ENCODE measurements at regions not wholly inside any gene's neighbourhood (a gene's known extent, or its start where the extent isn't known, plus 50 kb on each side); places are given as distances from the start of the nearest gene placed in this dataset.

- DNase-seq = no peak
These were observed 398.1 kb downstream of the GABRB3 start for GRCh38 chr15:26374806-26375205.

GRCh38 chr15:26372706-26373105, 400.2 kb downstream of the GABRB3 start:
- no peak for DNase-seq

- no peak for DNase-seq
These were observed 407.8 kb downstream of the GABRB3 start for GRCh38 chr15:26365077-26365476.

GRCh38 chr15:26359855-26360254, 413.0 kb downstream of the GABRB3 start:
- no peak for DNase-seq

GRCh38 chr15:26358708-26359107, 414.2 kb downstream of the GABRB3 start:
- no peak for DNase-seq

GRCh38 chr15:26357653-26358052, 415.2 kb downstream of the GABRB3 start:
- DNase-seq = no peak

- no peak for DNase-seq
These were observed 417.3 kb downstream of the GABRB3 start for GRCh38 chr15:26355472-26356074.

GRCh38 chr15:26352909-26353308, 420.0 kb downstream of the GABRB3 start:
- no peak for DNase-seq

GRCh38 chr15:26352406-26352805, 420.5 kb downstream of the GABRB3 start:
- no peak for DNase-seq

- no peak for DNase-seq
These were observed 447.4 kb downstream of the GABRB3 start for GRCh38 chr15:26325495-26325894.

GRCh38 chr15:26323566-26323965, 449.3 kb downstream of the GABRB3 start:
- DNase-seq = no peak

- no peak for DNase-seq
These were observed 454.2 kb downstream of the GABRB3 start for GRCh38 chr15:26318689-26319088.

GRCh38 chr15:26314577-26314976, 451.4 kb upstream of the ATP10A start:
- DNase-seq = no peak

GRCh38 chr15:26311710-26312236, 448.6 kb upstream of the ATP10A start:
- DNase-seq = no peak

- no peak for DNase-seq
These were observed 435.6 kb upstream of the ATP10A start for GRCh38 chr15:26298659-26299170.

GRCh38 chr15:26298010-26298658, 435.0 kb upstream of the ATP10A start:
- no peak for DNase-seq

GRCh38 chr15:26295336-26296085, 432.4 kb upstream of the ATP10A start:
- no peak for DNase-seq

- DNase-seq = no peak
These were observed 431.0 kb upstream of the ATP10A start for GRCh38 chr15:26294059-26294689.

GRCh38 chr15:26287381-26287780, 424.3 kb upstream of the ATP10A start:
- DNase-seq = no peak

- no peak for DNase-seq
These were observed 417.2 kb upstream of the ATP10A start for GRCh38 chr15:26280281-26280680.

- DNase-seq = no peak
These were observed 398.8 kb upstream of the ATP10A start for GRCh38 chr15:26261966-26262365.

GRCh38 chr15:26261413-26261812, 398.3 kb upstream of the ATP10A start:
- no peak for DNase-seq

- DNase-seq = no peak
These were observed 397.5 kb upstream of the ATP10A start for GRCh38 chr15:26260517-26261133.

Measured in CD4-positive, alpha-beta T cell treated with Interferon gamma for 1 hour (primary cell).